AG09319 (cell line): ENCODE measurements at regions not wholly inside any gene's neighbourhood (a gene's known extent, or its start where the extent isn't known, plus 50 kb on each side); places are given as distances from the start of the nearest gene placed in this dataset.

Experiments
- DNase-seq: peaks from one replicate; pipeline ENCODE4 v3.0.0-alpha.2; 2010; ENCODE audit warnings: low read depth; ENCODE audit errors: extremely low read depth
- CTCF ChIP-seq: IDR thresholded peaks from 2 replicates; pipeline ENCODE4 v1.5.1; 2011; ENCODE audit warnings: low read depth, mild to moderate bottlenecking, inconsistent platforms, low read length, moderate library complexity

GRCh38 chr12:24560192-24560775 is 388.6 kb downstream of the BCAT1 start:
- TF ChIP-seq CTCF, result no peak
- no peak for DNase-seq

- DNase-seq, result no peak
- TF ChIP-seq CTCF, result no peak
These were observed 391.2 kb downstream of the BCAT1 start for GRCh38 chr12:24557738-24558137.

- TF ChIP-seq CTCF, result no peak
- DNase-seq, result no peak
These were observed 393.2 kb downstream of the BCAT1 start for GRCh38 chr12:24555730-24556129.

- TF ChIP-seq CTCF, result no peak
- no peak for DNase-seq
These were observed 394.1 kb downstream of the BCAT1 start for GRCh38 chr12:24554612-24555295.

GRCh38 chr12:24553259-24553658 is 395.6 kb downstream of the BCAT1 start:
- TF ChIP-seq CTCF, result no peak
- no peak for DNase-seq

GRCh38 chr12:24551163-24551786 is 397.6 kb downstream of the BCAT1 start:
- TF ChIP-seq CTCF, result no peak
- no peak for DNase-seq

- no peak for TF ChIP-seq CTCF
- DNase-seq, result no peak
These were observed 398.3 kb downstream of the BCAT1 start for GRCh38 chr12:24550609-24551008.
